GM19467 (cell line): ENCODE measurements at regions not wholly inside any gene's neighbourhood (a gene's known extent, or its start where the extent isn't known, plus 50 kb on each side); places are given as distances from the start of the nearest gene placed in this dataset.
"Not testable (repeated sequence)": the region's sequence is repeated elsewhere in the genome, so short reads cannot be mapped to it uniquely, and the experiment has no call there.

Experiments used
- ATAC-seq: cut with Tn5 transposase; IDR thresholded peaks from one replicate; pipeline ENCODE4 v1.9.1; 2021; ENCODE audit warnings: mild to moderate bottlenecking, moderate library complexity; ENCODE audit not compliant: unreplicated experiment

DNA sequence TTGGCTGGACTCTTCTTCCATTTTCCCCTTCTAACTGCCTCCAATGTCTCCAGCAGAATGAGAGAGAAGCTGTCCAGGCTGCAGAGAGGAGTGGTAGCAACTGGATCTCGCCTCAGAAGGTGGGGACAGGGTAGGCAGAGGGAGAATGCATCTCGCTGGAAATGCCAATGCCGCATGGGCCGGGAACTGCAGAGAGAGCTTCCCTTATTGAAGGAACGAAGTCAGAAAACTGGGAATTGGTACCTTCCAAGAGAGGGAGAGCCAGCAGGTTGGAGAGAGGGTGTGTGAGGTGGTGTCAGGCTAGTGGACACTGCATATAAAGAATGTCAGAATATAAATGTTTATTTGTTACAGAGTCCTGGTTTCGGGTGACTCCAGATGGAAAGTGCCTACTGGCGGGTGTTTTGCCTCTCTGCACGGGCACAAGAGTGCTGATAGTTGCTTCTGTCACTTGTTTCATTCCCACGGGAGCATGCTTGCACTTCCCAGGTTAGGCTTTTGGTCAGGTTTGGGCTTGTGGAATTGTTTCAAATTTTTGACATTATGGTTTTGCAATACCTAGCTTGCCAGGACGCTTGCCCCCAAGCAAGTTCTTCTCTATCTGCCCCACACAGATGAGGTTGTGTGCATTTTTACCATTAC lies 156.8 kb upstream of the STS start:
- ATAC-seq = no peak

DNA sequence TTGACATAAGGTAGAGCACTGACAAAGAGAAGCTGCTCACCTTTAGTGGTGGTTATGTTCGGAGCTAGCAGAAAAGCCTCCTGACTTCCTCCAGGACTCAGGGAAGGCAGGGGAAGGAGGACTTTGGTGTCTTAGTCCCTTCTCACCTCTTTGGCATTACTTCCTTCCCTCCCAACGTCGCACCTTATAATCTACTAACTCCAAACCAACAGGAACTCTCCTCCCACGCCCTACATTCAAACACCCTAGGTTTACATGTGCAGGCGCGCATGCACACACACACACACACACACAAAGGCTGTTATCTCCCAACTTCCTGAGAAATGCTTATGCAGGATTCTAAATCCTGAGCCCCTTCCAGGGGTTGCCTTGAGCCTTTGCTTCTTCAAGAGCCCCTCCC lies 157.7 kb upstream of the STS start:
- no peak for ATAC-seq

DNA sequence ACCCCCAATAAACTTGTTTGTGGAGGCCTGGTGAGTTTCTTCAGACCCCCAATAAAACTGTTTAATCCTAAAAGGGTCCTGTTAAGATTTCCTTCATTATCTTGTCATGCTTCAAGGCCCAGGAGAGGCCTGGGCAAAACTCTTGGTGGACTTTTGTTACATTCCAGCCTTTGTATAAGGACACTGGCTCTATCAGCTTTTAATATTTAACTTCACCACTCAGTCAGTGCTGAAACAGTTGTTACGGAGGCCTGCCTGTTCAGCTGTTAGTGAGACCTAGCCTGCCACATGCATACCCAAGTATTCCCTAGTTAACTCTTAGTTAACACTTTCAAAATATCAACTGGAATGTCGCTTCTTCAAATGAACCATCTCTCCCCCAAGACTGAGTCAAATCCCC lies 158.8 kb upstream of the STS start:
- ATAC-seq = not testable (repeated sequence)

DNA sequence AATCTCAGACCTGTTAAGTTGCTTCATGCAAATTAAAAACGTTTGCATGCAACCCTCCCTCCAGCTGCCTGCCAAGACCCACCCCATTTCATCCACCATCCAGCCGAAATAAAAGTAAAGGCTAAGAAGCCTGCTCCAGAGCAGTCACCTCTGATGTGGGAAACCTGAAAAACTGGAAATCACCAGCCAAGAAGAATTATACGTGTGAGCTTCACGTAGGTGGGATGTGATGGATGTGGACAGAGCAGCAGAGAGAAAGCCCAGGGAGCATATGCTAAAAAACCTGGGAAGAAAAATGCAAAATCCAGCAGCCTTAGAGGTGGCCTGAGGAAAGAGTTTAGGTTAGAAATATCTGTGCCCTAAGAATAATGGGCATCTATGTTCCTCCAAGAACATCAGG lies 160.6 kb upstream of the STS start:
- no peak for ATAC-seq

DNA sequence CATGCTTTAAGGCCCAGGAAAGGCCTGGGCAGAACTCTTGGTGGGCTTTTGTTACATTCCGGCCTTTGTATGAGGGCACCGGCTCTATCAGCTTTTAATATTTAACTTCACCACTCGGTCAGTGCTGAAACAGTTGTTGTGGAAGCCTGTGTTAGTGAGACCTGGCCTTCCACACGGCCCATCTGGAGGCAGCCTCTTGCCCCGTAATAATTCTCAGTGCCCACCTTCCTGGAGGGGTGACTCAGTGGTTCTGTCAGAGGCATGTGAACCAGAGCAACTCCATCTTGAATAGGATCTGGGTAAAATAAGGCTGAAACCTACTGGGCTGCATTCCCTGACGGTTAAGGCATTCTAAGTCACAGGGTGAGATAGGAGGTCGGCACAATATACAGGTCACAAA lies 162.0 kb upstream of the STS start:
- no peak for ATAC-seq

DNA sequence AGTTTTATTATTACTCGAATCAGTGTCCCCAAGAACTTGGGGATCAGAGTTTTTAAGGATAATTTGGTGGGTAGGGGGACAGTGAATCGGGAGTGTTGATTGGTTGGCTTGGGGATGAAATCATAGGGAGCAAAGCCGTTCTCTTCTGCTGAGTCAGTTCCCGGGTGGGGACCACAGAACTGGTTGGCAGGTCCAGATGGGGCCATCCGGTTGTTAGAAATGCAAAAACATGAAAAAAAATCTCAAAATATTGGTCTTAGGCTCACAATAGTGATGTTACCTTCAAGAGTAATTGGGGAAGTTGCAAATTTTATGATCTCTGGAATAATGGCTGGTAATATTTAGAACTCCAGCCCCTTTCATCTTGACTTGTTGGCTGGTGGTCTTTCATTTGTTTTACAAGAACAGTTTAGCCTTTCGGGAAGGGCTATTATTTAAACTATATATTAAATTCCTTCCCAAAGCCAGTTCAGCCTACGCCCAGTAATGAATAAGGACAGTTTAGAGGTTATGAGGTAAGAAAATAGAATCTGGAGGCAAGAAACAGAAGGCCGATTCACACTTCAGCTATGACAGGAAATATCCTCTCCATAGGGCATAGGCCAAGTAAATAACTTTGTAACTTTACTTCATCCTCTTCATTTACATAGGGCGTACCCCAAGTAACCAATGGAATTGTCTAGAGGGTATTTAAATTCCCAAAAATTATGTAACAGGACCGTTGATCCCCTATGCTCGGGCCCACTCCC lies 164.1 kb upstream of the STS start:
- ATAC-seq = no peak

DNA sequence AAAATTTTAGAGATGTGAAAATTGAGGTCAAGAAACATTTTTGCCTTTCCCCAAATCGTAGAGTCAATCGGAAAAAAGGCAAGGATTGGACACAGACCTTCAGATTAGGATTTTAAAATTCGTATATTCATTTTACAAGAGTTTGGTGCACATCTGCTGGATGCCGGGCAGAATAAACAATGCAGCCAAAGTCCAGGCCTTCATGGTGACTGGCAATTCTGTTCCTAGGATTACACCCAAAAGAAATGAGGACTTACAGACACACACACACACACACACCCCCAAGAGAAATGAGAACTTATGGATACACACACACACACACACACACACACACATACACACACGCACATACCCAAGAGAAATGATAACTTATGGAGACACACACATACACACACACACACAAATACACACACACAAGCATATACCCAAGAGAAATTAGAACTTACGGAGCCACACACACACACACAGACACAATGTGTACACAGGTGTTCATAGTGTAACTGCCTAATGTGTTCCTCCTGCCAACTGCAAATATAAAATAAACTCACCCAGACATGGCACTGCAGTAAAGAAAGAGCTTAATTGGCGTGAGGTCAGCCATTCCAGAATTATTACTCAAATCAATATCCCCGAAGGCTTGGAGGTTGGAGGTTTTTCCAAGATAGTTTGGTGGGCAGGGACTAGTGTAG lies 165.7 kb upstream of the STS start:
- no peak for ATAC-seq

GRCh38 chrX:6980981-6981380 lies 166.5 kb upstream of the STS start:
- no peak for ATAC-seq

DNA sequence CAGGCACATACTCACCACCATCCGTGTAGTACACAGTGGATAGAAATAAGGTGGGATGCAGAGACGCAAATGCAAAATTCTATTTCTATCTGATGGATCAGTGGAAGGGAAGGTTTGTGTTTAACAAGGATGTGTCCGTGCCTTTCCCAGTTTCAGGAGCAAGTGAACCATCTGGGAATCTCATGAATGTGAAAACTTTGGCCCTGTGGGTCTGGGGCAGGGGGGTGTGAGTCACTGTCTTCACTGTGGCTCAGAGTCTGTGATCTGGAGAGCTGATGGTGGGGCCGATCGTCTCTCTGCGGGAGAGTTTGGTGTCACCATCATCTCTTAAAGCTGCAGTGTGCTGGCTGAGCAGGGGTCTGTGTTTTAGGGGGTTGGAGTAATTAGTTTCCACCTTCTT lies 179.3 kb upstream of the STS start:
- ATAC-seq = no peak

DNA sequence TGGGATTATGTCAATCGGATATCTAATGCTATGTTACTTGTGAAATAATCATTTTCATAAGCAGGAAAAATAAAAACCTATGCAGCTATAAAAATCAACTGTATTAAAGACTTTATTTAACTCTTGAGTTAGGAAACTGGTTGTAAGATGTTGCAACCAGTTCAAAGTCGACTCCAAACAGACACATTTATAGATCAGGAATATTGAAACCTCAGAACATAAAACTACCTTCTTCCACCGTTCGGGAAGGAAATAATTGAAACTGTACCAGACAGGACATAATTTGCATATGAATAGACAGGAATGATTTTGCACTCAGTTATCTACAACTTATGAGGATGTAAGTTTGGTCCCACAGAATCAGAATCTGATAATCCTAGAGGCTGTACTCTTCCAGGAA lies 181.8 kb upstream of the STS start:
- no peak for ATAC-seq

DNA sequence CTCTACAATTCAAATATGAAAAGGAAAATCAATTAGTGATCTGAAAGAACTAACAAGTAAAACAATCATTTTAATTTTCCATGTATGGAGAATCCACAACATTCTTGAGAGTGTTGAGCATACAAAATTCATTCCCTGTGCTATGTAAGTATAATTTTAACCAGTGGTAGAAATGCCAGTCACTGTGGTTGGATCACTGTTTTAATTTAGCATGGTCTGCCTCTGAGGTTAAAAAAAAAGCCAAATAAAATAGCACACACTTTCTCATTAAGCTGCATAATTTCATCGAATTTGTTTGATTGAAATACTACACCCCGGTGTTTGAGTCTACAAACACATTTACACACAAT lies 185.5 kb upstream of the STS start:
- no peak for ATAC-seq

DNA sequence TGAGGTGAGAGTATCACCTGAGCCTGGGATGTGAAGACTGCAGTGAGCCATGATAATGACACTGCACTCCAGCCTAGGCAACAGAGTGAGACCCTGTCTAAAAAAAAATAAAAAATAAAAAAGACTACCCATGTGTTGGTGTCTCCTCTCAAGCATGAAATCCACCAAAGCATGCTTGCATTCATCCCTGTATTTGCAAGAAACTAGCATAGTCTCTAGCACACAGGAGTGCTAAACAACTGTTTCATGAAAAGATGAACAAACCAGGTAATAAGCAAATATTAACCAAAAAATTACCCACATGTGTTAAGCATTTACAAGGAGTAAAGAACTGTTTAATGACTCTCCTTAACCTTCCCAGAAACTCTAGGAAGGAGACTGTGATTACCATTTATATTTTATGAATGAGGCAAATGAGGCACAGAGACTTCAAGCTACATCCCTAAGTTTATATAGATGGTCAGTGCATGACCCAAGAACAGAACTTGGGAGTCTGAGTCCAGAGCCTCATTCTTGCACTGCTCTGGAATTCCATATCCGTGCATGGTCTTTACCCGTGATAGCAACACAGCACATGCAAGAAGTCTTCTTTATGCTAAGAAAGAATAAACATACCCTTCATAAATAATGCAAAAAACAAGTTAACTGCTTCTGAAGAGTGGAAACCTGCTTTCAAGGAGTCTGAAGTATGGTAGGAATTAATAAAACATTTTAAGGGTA lies 186.1 kb upstream of the STS start:
- no peak for ATAC-seq

- no peak for ATAC-seq
Measured at GRCh38 chrX:6959006-6959405, 188.5 kb upstream of the STS start.

- no peak for ATAC-seq
Measured at GRCh38 chrX:6954836-6955235, 192.7 kb upstream of the STS start.

DNA sequence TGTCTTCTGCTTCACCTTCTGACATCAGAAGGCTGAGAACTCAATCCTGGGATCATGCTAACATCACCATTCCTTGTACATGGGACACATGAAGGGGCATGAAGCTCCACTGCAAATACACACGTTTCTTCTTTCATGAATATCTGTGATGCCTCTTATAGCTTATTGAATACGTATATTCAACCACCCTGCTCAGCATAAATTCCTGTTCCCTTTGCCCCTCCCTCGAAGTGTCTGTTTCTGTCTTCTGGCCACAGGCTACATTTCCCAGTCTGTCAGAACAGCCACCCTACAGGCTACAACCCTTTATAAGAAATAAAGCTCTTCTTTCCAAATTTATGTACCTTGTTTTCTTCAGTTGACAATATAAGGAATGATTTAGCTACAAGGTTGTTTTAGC lies 201.3 kb upstream of the STS start:
- ATAC-seq = no peak

GRCh38 chrX:6941041-6941440 lies 206.5 kb upstream of the STS start:
- ATAC-seq = no peak

DNA sequence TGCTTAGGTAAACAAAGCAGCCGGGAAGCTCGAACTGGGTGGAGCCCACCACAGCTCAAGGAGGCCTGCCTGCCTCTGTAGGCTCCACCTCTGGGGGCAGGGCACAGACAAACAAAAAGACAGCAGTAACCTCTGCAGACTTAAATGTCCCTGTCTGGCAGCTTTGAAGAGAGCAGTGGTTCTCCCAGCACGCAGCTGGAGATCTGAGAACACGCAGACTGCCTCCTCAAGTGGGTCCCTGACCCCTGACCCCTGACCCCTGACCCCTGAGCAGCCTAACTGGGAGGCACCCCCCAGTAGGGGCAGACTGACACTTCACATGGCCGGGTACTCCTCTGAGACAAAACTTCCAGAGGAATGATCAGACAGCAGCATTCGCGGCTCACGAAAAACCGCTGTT lies 214.6 kb upstream of the STS start:
- ATAC-seq = not testable (repeated sequence)

GRCh38 chrX:6930307-6930849 lies 217.1 kb upstream of the STS start:
- no peak for ATAC-seq

DNA sequence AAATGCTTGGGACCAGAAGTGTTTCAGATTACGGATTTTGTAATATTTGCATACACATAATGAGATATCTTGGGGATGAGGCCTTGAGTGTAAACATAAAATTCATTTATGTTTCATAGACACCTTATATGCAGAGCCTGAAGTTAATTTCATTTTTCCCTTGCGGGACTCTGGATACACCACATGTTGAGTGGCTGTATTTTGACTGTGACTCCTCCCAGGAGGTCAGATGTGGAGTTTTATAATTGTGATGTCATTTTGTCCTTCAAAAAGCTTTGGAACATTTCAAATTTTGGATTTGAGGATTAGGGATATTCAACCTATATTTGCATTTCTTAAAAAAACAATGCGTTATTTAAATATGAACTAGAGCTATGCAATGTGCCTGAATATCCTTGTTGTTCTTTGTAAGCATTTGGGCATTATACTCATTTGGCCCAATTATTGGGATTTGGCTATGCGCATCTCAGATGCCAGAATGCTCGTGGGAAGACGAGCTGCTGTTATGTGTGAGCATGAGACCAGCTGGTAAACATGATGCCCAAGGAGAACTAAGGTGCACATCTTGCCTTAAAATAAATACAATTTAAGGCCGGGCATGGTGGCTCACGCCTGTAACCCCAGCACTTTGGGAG lies 223.0 kb upstream of the STS start:
- ATAC-seq = no peak

DNA sequence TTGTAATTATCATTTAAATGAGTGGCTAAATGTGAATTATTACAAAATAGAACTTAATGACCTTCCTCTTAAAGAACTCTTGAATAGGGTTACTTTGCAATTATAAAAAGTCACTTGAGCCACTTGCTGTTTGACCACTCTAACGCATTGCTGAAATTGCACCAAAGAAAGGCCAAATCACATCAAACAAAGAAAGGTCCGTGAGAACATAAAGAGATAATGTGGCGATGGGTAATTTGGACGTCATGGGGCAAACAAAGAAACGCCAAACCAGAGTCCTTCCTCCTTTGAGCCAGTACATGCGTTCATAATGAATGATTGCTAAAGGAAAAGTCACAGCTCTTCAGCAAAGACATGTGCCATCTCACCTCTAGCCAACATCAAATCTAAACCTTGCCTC lies 229.8 kb upstream of the STS start:
- no peak for ATAC-seq

DNA sequence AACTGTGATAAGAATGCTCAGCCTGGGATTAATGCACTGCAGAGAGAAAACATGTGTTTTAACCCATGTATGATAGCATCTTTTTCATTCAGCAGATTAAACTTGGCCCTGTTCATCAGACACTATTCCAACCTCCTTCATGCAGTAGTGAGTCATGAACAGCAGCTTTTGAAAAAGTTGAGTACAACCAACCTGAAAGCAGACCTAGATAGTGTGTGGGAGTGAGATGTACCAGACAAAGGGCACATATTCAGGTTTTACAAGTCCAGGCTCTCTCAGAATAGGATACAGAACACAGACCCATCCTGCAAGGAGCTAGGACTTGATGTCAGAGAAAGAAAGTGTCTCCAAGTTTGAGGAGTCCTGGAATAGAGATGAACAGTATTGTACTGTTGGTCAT lies 237.3 kb upstream of the STS start:
- no peak for ATAC-seq
